Gastroesophageal sphincter (tissue), 4 donors: ENCODE measurements at regions not wholly inside any gene's neighbourhood (a gene's known extent, or its start where the extent isn't known, plus 50 kb on each side); places are given as distances from the start of the nearest gene placed in this dataset.

Experiments used
- ATAC-seq: fragments of 150-250 bp; one replicate; pipeline ENCODE4 v1.9.1; 2016; ENCODE audit warnings: mild to moderate bottlenecking, moderate library complexity
- H3K27ac ChIP-seq, 4 donors: fragments of 200-600 bp; sonication (generic) in 3 of 4; 1 replicate in 3 of 4; 2 replicates in 1 of 4; pipeline ENCODE4 v1.5.1; 2016 to 2019
- H3K27me3 ChIP-seq: fragments of 200-600 bp; sonication (generic); one replicate; pipeline ENCODE4 v1.5.1; 2019
- H3K36me3 ChIP-seq, 2 donors: fragments of 200-600 bp; sonication (generic); one replicate each; pipeline ENCODE4 v1.5.1; 2019; ENCODE audit warnings: control low read depth in 1 of 2
- H3K4me1 ChIP-seq, 3 donors: fragments of 200-600 bp; sonication (generic); 1 replicate in 2 of 3; 2 replicates in 1 of 3; pipeline ENCODE4 v1.5.1; 2016 to 2019; ENCODE audit warnings: control low read depth in 2 of 3
- H3K4me3 ChIP-seq, 2 donors: fragments of 200-600 bp; sonication (generic); one replicate each; pipeline ENCODE4 v1.5.1; 2019; ENCODE audit warnings: mild to moderate bottlenecking in 1 of 2, moderate library complexity in 1 of 2
- H3K9me3 ChIP-seq, 3 donors: fragments of 200-600 bp; sonication (generic); one replicate each; pipeline ENCODE4 v1.5.1; 2017 to 2019; ENCODE audit warnings: control low read depth in 2 of 3
- EP300 ChIP-seq: sonication (generic); formaldehyde crosslinking; IDR thresholded peaks from one replicate; pipeline ENCODE4 v1.6.1; 2017; ENCODE audit warnings: antibody characterized with exemption, mild to moderate bottlenecking
- POLR2A ChIP-seq, 2 donors: fragments of 450-650 bp; IDR thresholded peaks; one replicate each; pipeline ENCODE4 v1.6.1; 2017; ENCODE audit warnings: antibody characterized with exemption in 2 of 2, mild to moderate bottlenecking in 2 of 2, moderate library complexity in 1 of 2
- POLR2AphosphoS5 ChIP-seq: sonication (generic); formaldehyde crosslinking; IDR thresholded peaks from one replicate; pipeline ENCODE4 v1.6.1; 2017; ENCODE audit warnings: antibody characterized with exemption
- WGBS, 2 donors: methylation state at CpG; one replicate each; pipeline ENCODE4 v1.1.5; 2018; ENCODE audit warnings: low coverage in 1 of 2; 5-methylcytosine and 5-hydroxymethylcytosine counted together
- TF ChIP-seq, protein P1 (sequence below), 4 experiments: fragments of 200-600 bp in 2 of 4; fragments of 450-650 bp in 2 of 4; sonication (generic) in 1 of 4; IDR thresholded peaks; one replicate each; pipeline ENCODE4 v1.5.1; 2017 to 2019; ENCODE audit warnings: antibody characterized with exemption in 4 of 4, mild to moderate bottlenecking in 2 of 4, moderate library complexity in 2 of 4

DNA sequence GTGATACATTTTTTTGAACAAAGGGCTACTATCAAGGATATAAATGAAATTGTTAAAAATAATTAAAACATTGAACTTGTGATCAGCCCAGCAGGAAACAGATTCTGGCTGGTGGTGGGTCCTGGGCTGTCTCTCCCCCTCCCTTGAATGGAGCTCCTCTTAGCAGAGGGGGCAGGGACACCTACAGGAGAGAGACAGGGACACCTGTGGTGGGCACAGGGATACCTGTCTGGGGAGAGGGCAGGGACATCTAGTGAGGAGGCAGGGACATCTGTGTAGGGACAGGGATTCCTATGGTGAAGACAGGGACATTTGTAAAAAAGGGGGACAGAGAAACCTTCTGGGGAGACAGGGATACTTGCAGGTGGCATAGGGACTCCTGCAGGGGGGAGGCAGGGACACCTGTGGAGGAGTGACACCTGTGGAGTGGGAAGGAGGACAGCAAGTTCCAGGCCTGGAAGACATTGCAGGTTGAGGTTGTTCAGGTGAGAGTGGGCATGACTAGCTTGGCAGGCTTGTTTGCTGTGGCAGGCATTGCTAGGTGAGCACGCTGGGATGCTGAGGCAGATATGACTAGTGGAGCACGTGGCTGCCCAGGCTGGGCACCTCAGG lies 264.2 kb downstream of the IRX2 start:
- Histone ChIP-seq H3K27ac (no peak overlapping the region), H3K36me3 (no peaks in the 10 kb centered on the region), H3K4me3 (no peak overlapping the region), H3K27me3 (no peaks in the 10 kb centered on the region), H3K9me3 (peaks cover 0 to 21% (median 2%) of the 10 kb centered on the region in 3 donors), H3K4me1 (no peaks in the 10 kb centered on the region)
- ATAC-seq: no peak
- 80% methylated on average over 2 of the region's 2 CpGs; no CpG with 5 or more reads in 1 of the 2 donors for WGBS, 2 donors
- TF ChIP-seq POLR2A (IDR thresholded peaks at IDR 0.05) (no peak), POLR2AphosphoS5 (no peak), EP300 (no peak)
- TF ChIP-seq, protein P1, sequence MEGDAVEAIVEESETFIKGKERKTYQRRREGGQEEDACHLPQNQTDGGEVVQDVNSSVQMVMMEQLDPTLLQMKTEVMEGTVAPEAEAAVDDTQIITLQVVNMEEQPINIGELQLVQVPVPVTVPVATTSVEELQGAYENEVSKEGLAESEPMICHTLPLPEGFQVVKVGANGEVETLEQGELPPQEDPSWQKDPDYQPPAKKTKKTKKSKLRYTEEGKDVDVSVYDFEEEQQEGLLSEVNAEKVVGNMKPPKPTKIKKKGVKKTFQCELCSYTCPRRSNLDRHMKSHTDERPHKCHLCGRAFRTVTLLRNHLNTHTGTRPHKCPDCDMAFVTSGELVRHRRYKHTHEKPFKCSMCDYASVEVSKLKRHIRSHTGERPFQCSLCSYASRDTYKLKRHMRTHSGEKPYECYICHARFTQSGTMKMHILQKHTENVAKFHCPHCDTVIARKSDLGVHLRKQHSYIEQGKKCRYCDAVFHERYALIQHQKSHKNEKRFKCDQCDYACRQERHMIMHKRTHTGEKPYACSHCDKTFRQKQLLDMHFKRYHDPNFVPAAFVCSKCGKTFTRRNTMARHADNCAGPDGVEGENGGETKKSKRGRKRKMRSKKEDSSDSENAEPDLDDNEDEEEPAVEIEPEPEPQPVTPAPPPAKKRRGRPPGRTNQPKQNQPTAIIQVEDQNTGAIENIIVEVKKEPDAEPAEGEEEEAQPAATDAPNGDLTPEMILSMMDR (IDR thresholded peaks at IDR 0.05): no peak

DNA sequence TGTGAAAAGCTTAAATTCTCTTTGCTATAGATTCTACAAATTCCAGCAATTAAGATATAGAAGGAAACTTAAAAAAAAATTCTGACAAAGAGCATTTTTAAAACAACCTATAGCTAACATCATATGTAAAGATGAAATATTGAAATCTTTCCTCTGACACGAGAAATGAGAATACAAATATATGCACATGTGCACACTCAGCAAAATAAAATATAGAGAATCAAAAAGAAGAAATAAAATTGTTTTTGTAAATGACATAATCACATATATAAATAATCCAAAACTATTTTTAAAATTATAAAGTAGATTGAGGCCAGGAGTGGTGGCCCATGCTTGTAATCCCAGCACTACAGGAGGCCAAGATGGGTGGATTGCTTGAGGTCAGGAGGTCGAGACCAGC lies 265.1 kb downstream of the IRX2 start:
- H3K4me3 ChIP-seq: no peak overlapping the region
- peaks cover 0 to 29% (median 2%) of the 10 kb centered on the region in 3 donors for H3K9me3 ChIP-seq
- H3K27me3 ChIP-seq: no peaks in the 10 kb centered on the region
- H3K36me3 ChIP-seq: no peaks in the 10 kb centered on the region
- ATAC-seq: no peak
- H3K4me1 ChIP-seq: no peaks in the 10 kb centered on the region
- WGBS, 2 donors: 61 to 69% methylated on average over 2 of the region's 2 CpGs
- no peak overlapping the region for H3K27ac ChIP-seq
- TF ChIP-seq POLR2A (IDR thresholded peaks at IDR 0.05) (no peak), POLR2AphosphoS5 (no peak), EP300 (no peak)
- TF ChIP-seq, protein P1 (IDR thresholded peaks at IDR 0.05): no peak

DNA sequence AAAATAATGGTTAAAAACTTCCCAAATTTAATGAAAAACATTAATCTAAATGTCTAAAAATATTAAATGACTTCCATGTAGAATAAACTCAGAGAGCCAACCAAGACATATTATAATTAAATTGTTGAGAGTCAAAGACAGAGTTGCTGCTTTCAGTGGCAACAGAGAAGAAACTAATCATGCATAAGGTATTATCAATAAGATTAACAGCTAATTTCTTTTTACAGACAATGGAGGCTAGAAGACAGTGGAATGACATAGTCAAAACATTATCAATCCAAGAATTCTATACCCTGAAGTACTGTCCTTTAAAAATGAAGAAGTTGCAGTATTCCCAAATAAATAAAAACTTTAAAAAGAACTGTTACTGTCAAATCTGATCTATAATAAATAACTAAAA lies 268.7 kb downstream of the IRX2 start:
- H3K4me1 ChIP-seq: no peaks in the 10 kb centered on the region
- peaks cover 0 to 31% (median 2%) of the 10 kb centered on the region in 3 donors for H3K9me3 ChIP-seq
- no peaks in the 10 kb centered on the region for H3K36me3 ChIP-seq
- H3K27me3 ChIP-seq: peaks cover 10% of the 10 kb centered on the region
- ATAC-seq: no peak
- H3K4me3 ChIP-seq: no peak overlapping the region
- TF ChIP-seq EP300 (no peak), POLR2AphosphoS5 (no peak), POLR2A (IDR thresholded peaks at IDR 0.05) (no peak)
- TF ChIP-seq, protein P1 (IDR thresholded peaks at IDR 0.05): no peak
- H3K27ac ChIP-seq: no peak overlapping the region

DNA sequence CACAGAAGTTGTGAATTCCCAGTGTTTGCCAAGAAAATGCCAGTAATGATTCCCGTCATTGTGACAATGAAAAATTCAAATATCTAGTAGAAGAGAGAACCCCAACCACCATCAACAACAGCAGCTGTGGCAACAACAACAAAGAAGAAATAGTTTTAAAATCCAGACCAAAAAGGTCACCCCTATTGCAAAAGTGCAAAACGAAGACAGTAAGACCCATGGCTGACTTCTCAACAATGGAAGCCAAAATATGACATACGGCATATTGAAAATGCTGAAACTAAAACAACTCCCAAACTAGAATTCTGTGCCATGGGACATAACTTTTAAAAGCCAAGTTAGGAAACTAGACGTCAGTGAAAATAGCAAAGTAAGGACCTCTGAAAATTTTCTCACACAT lies 270.6 kb downstream of the IRX2 start:
- H3K27ac ChIP-seq: no peak overlapping the region
- 42 to 51% methylated on average over 2 to 4 of the region's 4 CpGs for WGBS, 2 donors
- H3K9me3 ChIP-seq: peaks cover 0 to 31% (median 2%) of the 10 kb centered on the region in 3 donors
- H3K27me3 ChIP-seq: peaks cover 19% of the 10 kb centered on the region
- ATAC-seq: no peak
- H3K4me3 ChIP-seq: no peak overlapping the region
- H3K4me1 ChIP-seq: no peaks in the 10 kb centered on the region
- TF ChIP-seq POLR2A (IDR thresholded peaks at IDR 0.05): no peak
- no peak for TF ChIP-seq EP300
- no peak for TF ChIP-seq POLR2AphosphoS5
- TF ChIP-seq, protein P1 (IDR thresholded peaks at IDR 0.05): no peak
- no peaks in the 10 kb centered on the region for H3K36me3 ChIP-seq

DNA sequence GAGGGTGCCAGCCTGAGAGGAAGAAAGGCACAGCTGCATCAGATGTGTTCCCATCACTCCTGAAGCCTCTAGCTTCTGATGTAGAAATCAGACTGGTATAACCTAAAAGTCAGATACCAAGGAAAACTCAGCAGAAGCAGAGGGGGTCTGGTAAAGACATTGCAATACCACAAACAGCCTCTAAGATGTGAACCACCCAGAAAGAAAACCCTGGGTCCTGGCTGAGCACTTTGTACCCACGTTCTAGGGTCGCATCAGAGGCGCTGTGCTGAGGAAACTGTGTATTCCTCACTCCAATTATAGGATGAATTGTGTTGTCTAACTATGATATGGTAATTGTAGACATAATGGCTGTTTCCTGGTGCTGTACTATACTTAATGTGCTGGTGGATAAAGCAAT lies 275.6 kb downstream of the IRX2 start:
- Histone ChIP-seq H3K27me3 (peaks cover 43% of the 10 kb centered on the region), H3K9me3 (no peaks in the 10 kb centered on the region), H3K27ac (no peak overlapping the region), H3K4me3 (no peak overlapping the region), H3K4me1 (no peaks in the 10 kb centered on the region), H3K36me3 (no peaks in the 10 kb centered on the region)
- WGBS, 2 donors: 75 to 89% methylated on average over 3 of the region's 3 CpGs
- TF ChIP-seq EP300: no peak
- no peak for ATAC-seq
